Uterus (tissue), 3 donors: ENCODE measurements at regions not wholly inside any gene's neighbourhood (a gene's known extent, or its start where the extent isn't known, plus 50 kb on each side); places are given as distances from the start of the nearest gene placed in this dataset.

ENCODE experiments used
- DNase-seq, 2 donors: peaks; one replicate each; pipeline ENCODE4 v3.0.0-alpha.2; 2019 to 2020
- H3K27ac ChIP-seq, 2 donors: fragments of 200-600 bp; sonication (generic); 1 replicate in 1 of 2; 2 replicates in 1 of 2; pipeline ENCODE4 v1.5.1; 2016 to 2018
- H3K27me3 ChIP-seq, 2 donors: fragments of 200-600 bp; sonication (generic); one replicate each; pipeline ENCODE4 v1.5.1; 2018 to 2019; ENCODE audit warnings: control low read depth in 1 of 2
- H3K36me3 ChIP-seq, 2 donors: fragments of 200-600 bp; sonication (generic); one replicate each; pipeline ENCODE4 v1.5.1; 2019; ENCODE audit warnings: control low read depth in 1 of 2
- H3K4me1 ChIP-seq, 2 donors: fragments of 200-600 bp; sonication (generic); one replicate each; pipeline ENCODE4 v1.5.1; 2018 to 2019; ENCODE audit warnings: control low read depth in 1 of 2
- H3K4me3 ChIP-seq, 2 donors: fragments of 200-600 bp; sonication (generic); 1 replicate in 1 of 2; 2 replicates in 1 of 2; pipeline ENCODE4 v1.5.1; 2018 to 2019; ENCODE audit warnings: mild to moderate bottlenecking in 1 of 2
- H3K9me3 ChIP-seq, 2 donors: fragments of 200-600 bp; sonication (generic); one replicate each; pipeline ENCODE4 v1.5.1; 2019; ENCODE audit warnings: control low read depth in 1 of 2
- POLR2A ChIP-seq, 2 donors: fragments of 450-650 bp; IDR thresholded peaks; one replicate each; pipeline ENCODE4 v1.6.1; 2016; ENCODE audit warnings: antibody characterized with exemption in 2 of 2, mild to moderate bottlenecking in 1 of 2, moderate library complexity in 1 of 2
- intact Hi-C: fragments of 100-400 bp; cut with DNase I; formaldehyde crosslinking; loops from one replicate; pipeline ENCODE4 v1.15.1; 2023; ENCODE audit warnings: low total_unique reads
- TF ChIP-seq, protein P1 (sequence below), 4 experiments: fragments of 200-600 bp in 2 of 4; fragments of 450-650 bp in 2 of 4; sonication (generic) in 2 of 4; IDR thresholded peaks; one replicate each; pipeline ENCODE4 v1.5.1; 2016 to 2019; ENCODE audit warnings: antibody characterized with exemption in 4 of 4, mild to moderate bottlenecking in 2 of 4, moderate library complexity in 1 of 4
- donor health status: DM: yes; HTN: yes; CAD: no.

DNA sequence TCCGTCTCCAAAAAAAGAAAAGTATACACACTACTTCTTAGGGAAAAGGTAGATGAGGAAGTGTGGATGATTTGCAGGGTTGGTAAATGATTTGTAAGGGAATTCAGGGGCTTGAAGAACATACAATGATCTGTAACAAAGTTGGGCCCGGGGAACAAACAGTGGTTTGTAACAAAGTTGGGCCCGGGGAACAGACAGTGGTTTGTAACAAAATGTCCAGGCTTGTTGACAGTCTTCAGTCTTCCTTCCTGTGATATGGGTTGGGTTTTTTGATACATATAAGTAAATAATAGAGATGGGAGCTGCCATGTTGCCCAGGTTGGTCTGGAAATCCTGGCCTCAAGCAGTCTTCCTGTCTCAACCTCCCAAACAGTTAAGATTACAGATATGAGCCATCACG is 83.3 kb upstream of the UXS1 start:
- Histone ChIP-seq H3K36me3 (no peaks in the 10 kb centered on the region), H3K4me1 (no peaks in the 10 kb centered on the region), H3K9me3 (no peaks in the 10 kb centered on the region), H3K27ac (no peak overlapping the region), H3K27me3 (no peaks in the 10 kb centered on the region), H3K4me3 (no peak overlapping the region)
- intact Hi-C loops, result no loop called here
- DNase-seq, result no peak
- no peak for TF ChIP-seq POLR2A (IDR thresholded peaks at IDR 0.05)
- TF ChIP-seq, protein P1, sequence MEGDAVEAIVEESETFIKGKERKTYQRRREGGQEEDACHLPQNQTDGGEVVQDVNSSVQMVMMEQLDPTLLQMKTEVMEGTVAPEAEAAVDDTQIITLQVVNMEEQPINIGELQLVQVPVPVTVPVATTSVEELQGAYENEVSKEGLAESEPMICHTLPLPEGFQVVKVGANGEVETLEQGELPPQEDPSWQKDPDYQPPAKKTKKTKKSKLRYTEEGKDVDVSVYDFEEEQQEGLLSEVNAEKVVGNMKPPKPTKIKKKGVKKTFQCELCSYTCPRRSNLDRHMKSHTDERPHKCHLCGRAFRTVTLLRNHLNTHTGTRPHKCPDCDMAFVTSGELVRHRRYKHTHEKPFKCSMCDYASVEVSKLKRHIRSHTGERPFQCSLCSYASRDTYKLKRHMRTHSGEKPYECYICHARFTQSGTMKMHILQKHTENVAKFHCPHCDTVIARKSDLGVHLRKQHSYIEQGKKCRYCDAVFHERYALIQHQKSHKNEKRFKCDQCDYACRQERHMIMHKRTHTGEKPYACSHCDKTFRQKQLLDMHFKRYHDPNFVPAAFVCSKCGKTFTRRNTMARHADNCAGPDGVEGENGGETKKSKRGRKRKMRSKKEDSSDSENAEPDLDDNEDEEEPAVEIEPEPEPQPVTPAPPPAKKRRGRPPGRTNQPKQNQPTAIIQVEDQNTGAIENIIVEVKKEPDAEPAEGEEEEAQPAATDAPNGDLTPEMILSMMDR (IDR thresholded peaks at IDR 0.05), result no peak

DNA sequence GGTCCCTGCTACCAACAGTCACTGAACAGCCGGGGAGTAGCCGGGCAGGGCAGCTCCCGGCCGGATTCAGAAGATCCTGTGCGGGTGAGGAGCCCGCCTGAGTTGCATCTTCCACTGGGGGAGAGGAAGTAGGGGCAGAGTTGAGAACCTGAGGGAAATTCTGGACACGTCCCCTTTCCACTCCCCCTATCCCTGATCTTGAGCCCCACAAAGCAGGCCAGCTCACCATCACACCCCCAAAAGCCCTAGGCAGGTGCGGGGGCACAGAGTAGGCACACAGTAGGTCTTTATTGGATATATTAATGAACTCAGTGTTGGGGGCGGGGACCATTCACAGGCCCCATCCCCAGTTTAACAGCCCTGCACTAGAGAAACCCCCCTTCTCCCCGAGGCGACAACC is 81.9 kb upstream of the UXS1 start:
- Histone ChIP-seq H3K4me1 (no peaks in the 10 kb centered on the region), H3K4me3 (no peak overlapping the region), H3K9me3 (no peaks in the 10 kb centered on the region), H3K27me3 (no peaks in the 10 kb centered on the region), H3K27ac (no peak overlapping the region), H3K36me3 (no peaks in the 10 kb centered on the region)
- DNase-seq, result no peak
- no peak for TF ChIP-seq POLR2A (IDR thresholded peaks at IDR 0.05)
- TF ChIP-seq, protein P1 (IDR thresholded peaks at IDR 0.05), result no peak
- intact Hi-C loops, result no loop called here

DNA sequence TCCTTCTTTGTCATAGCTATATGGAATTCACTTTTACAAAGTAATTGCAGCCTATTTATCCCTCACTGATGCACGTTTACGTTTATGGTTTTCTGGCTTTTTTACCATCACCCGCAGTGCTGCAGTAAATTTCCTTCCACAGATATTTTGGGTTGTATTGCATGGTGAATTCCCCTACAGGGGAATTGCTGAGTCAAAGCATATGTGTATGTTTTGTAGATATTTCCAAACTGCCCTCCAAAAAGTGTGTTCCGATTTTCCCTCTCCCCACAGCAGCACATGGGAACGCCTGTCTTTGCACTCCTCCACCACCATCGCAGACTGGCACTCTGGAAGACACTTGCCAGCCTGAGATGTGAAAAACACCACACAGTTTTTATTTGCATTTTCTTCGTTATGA is 80.6 kb upstream of the UXS1 start:
- H3K36me3 ChIP-seq, result no peaks in the 10 kb centered on the region
- no peak overlapping the region for H3K4me3 ChIP-seq
- H3K4me1 ChIP-seq, result no peaks in the 10 kb centered on the region
- intact Hi-C loops, result no loop called here
- no peak for DNase-seq
- TF ChIP-seq, protein P1 (IDR thresholded peaks at IDR 0.05), result no peak
- no peak for TF ChIP-seq POLR2A (IDR thresholded peaks at IDR 0.05)
- H3K9me3 ChIP-seq, result no peaks in the 10 kb centered on the region
- H3K27me3 ChIP-seq, result no peaks in the 10 kb centered on the region
- no peak overlapping the region for H3K27ac ChIP-seq

DNA sequence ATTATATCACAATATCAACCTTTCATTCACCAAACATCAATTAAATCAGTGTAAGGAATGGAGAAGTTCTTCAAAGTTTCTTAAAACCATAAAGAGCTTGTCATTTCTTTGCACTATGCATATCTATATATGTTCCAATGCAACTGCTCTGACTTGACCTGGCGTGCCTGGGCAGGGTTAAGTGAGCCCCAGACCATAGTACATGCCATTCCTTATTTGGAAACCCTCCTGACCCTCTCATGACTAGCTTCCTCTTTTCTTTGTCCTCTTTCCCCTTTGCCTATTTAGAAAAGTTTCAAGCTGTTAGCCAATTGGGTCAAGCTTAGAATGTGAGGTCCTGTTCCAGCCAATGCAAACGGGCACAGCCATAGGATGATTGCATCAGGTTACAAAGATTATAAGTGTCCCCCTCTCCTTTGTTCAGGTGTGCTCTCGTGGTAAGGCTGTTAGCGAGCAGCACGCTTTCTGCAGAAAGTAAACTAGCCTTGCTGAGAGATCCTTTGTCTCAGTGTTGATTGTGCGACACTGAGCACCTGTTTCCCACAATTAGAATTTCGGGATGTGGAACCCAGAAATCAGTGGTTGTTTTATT is 78.2 kb upstream of the UXS1 start:
- DNase-seq, result no peak
- Histone ChIP-seq H3K36me3 (no peaks in the 10 kb centered on the region), H3K27ac (no peak overlapping the region), H3K27me3 (no peaks in the 10 kb centered on the region), H3K9me3 (no peaks in the 10 kb centered on the region), H3K4me3 (no peak overlapping the region), H3K4me1 (no peaks in the 10 kb centered on the region)
- intact Hi-C loops, result no loop called here
- TF ChIP-seq POLR2A (IDR thresholded peaks at IDR 0.05), result no peak
- TF ChIP-seq, protein P1 (IDR thresholded peaks at IDR 0.05), result no peak

DNA sequence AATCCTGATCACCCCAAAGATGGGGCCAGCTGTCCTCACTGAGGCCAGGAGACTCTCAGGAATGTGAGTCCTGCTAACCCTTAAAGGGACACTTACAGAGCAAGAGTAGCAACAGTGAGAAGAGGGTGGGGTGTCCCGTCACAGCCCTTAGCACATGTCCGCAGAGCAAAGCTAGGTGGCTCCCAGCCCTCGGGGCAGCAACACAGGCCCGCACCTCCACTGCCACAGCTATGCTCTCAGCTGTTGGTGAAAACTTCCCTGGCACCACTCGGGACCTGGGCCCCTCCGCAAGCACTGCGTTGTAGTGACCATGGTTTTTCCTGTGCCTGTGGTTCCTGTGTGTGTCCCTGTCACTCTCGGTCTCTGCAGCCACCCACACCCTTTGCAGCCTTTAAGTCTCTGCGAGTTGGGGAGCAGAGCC is 76.4 kb upstream of the UXS1 start:
- no peak overlapping the region for H3K27ac ChIP-seq
- peak overlapping the region; percentile 11 to 13 for H3K4me3 ChIP-seq
- DNase-seq, result no peak
- H3K27me3 ChIP-seq, result no peaks in the 10 kb centered on the region
- no peak for TF ChIP-seq POLR2A (IDR thresholded peaks at IDR 0.05)
- TF ChIP-seq, protein P1 (IDR thresholded peaks at IDR 0.05), result no peak
- H3K4me1 ChIP-seq, result no peaks in the 10 kb centered on the region
- intact Hi-C loops, result no loop called here
- no peaks in the 10 kb centered on the region for H3K9me3 ChIP-seq
- H3K36me3 ChIP-seq, result no peaks in the 10 kb centered on the region
